BLaER1 (cell line): ENCODE measurements at regions not wholly inside any gene's neighbourhood (a gene's known extent, or its start where the extent isn't known, plus 50 kb on each side); places are given as distances from the start of the nearest gene placed in this dataset.
A peak's percentile ranks its signal among the peaks of the same experiment; 100 is the strongest.

ENCODE experiments used
- H3K27ac ChIP-seq: shearing (Covaris generic); formaldehyde crosslinking; 2 replicates; pipeline ENCODE4 v1.8.1; 2022
- H3K27me3 ChIP-seq: shearing (Covaris generic); formaldehyde crosslinking; 2 replicates; pipeline ENCODE4 v1.8.1; 2022
- H3K36me3 ChIP-seq: shearing (Covaris generic); formaldehyde crosslinking; 2 replicates; pipeline ENCODE4 v1.8.1; 2022
- H3K4me1 ChIP-seq: shearing (Covaris generic); formaldehyde crosslinking; 2 replicates; pipeline ENCODE4 v1.8.1; 2022
- H3K4me2 ChIP-seq: shearing (Covaris generic); formaldehyde crosslinking; 2 replicates; pipeline ENCODE4 v1.8.1; 2022
- H3K4me3 ChIP-seq: shearing (Covaris generic); formaldehyde crosslinking; 2 replicates; pipeline ENCODE4 v1.8.1; 2022
- H3K9ac ChIP-seq: shearing (Covaris generic); formaldehyde crosslinking; 2 replicates; pipeline ENCODE4 v1.8.1; 2022
- H3K9me3 ChIP-seq: shearing (Covaris generic); formaldehyde crosslinking; 2 replicates; pipeline ENCODE4 v1.8.1; 2022
- H4K20me1 ChIP-seq: shearing (Covaris generic); formaldehyde crosslinking; 2 replicates; pipeline ENCODE4 v1.8.1; 2022
- Cebpa-rat ChIP-seq: shearing (Covaris generic); IDR thresholded peaks from 2 replicates; pipeline ENCODE4 v1.8.1; 2022

DNA sequence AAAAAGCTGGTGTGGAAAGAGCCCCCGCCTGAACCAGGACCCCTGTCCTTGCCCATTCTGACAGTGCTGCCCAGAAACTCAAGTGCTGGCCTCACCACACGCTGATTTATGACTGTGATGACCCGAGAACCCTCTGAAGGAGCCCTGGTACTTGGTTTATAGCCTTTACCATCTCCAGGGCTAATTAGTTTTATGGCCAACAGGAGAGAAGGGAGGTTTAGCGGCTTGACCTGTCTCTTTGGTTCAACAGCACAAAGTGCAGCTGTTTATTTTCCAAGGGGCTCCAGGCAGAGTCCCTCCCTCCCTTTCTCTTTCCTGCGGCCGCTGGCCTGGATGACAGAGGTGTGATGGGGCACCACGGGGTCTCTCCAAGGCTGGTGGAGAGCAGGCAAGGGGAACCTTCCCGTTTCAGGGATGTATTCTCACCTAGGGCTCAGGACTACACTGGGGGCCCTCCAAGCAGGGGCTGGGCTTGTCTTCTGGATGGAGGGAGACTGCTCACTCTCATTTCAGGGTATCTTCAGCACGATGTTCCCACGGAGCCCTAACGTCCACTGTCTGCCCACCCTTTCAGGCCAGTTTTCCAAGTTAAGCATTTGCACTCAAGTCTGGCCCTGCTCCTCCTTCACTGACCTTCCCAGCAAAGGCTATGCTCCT lies 174.2 kb upstream of the GLI2 start:
- Histone ChIP-seq H3K4me1 (no peaks in the 10 kb centered on the region), H3K9ac (no peak overlapping the region), H3K4me2 (no peak overlapping the region), H3K4me3 (no peak overlapping the region), H3K27ac (no peak overlapping the region), H3K36me3 (no peaks in the 10 kb centered on the region), H3K9me3 (no peaks in the 10 kb centered on the region), H4K20me1 (no peaks in the 10 kb centered on the region), H3K27me3 (no peaks in the 10 kb centered on the region)
- TF ChIP-seq Cebpa-rat, result no peak

DNA sequence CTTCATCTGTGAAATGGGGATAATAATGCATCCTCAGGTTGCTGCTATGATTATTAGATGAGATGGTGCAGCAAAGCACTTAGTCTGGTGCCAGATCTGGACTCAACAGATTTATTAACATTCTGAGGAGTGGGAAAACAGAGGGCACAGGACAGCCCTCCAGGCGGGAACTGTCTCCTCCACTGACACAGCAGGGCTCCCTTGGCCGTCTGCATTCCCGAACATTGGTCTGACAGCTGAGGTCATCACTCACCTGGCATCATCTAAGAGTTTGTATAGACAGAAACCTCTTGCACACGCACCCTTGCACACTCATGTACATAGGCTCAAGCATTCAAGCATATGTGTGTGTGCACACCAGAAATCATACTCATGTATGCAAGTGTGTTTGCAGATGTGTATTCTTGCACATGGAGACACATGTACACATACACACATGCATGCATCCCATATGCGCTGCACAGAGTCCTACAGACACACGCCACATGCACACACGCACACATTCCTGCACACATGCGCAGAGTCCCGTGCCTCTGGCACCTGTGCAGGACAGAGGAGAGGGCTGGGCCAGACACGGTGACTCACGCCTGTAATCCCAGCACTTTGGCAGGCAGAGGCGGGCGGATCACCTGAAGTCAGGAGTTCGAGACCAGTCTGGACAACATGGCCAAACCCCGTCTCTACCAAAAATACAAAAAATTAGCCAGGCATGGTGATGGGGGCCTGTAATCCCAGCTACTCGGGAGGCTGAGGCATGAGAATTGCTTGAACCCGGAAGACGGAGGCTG lies 173.3 kb upstream of the GLI2 start:
- Histone ChIP-seq H3K27ac (no peak overlapping the region), H3K4me3 (no peak overlapping the region), H3K9me3 (no peaks in the 10 kb centered on the region), H3K4me2 (no peak overlapping the region), H3K4me1 (no peaks in the 10 kb centered on the region), H3K27me3 (no peaks in the 10 kb centered on the region), H3K36me3 (no peaks in the 10 kb centered on the region), H3K9ac (no peak overlapping the region), H4K20me1 (no peaks in the 10 kb centered on the region)
- no peak for TF ChIP-seq Cebpa-rat

DNA sequence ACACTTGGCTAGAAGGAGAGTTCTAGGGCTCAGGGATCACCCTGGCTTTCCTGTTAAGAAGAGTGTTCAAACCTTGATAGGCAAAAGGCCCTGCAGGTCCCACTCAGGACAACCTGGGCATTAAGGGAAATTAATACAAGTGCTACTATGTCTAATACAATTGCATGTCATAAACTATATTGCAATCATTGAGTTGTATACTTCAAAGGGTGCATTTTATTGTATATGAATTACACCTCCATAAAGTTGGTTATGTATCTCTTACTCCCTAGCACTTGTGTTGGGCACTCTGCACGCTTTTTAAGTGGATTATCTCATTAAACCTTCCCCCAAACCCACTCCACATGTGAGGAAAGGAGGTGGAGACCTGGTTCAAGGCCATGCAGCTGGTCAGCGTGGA lies 172.1 kb upstream of the GLI2 start:
- TF ChIP-seq Cebpa-rat, result no peak
- Histone ChIP-seq H3K4me1 (peaks cover 10% of the 10 kb centered on the region), H3K9ac (no peak overlapping the region), H3K27ac (no peak overlapping the region), H4K20me1 (no peaks in the 10 kb centered on the region), H3K36me3 (no peaks in the 10 kb centered on the region), H3K9me3 (no peaks in the 10 kb centered on the region), H3K4me2 (no peak overlapping the region), H3K27me3 (no peaks in the 10 kb centered on the region), H3K4me3 (no peak overlapping the region)

DNA sequence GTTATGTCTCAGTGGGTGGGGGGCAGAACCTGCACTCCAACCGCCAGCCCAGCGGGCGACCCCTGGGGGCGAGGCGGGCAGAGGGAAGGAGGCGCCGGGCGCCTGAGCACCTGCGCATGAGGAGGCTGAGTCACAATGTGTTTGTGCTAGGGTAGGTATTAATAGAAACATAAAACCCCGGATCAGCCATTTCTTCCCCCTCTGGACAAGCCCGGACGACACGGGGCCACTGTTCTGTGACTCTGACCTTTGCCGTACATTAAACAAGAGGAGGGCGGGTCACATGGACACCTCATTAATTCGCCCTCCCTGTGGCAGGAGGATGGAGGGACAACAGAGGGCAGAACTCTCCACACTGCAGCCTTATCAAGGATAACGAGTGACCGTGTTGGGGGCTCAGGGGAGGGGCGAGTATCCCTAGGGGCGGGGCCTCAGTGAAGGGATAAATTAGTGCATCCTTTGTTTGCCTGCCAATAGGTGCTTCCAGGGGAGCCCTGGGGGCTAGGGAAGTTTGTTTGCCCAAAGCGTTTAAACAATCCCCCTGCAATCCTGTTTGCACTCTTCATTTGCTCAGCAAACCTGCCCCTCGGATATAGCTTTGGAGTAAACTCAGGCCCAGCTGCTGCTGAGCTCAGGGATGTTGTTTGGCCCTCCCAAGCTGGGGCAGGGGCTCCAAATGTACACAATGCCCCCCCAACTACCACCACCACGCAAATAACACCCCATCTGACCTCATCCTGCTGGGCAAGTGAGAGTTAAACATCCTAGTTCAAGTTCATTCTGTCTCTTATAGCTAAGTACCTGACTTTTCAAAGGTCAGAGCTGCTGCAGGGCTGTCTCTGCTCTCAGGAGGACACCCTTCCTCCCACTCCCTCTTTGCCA lies 171.2 kb upstream of the GLI2 start:
- Histone ChIP-seq H3K27ac (no peak overlapping the region), H3K4me1 (peaks cover 18% of the 10 kb centered on the region), H4K20me1 (no peaks in the 10 kb centered on the region), H3K36me3 (no peaks in the 10 kb centered on the region), H3K4me2 (no peak overlapping the region), H3K9me3 (no peaks in the 10 kb centered on the region), H3K27me3 (no peaks in the 10 kb centered on the region), H3K4me3 (no peak overlapping the region), H3K9ac (no peak overlapping the region)
- no peak for TF ChIP-seq Cebpa-rat

DNA sequence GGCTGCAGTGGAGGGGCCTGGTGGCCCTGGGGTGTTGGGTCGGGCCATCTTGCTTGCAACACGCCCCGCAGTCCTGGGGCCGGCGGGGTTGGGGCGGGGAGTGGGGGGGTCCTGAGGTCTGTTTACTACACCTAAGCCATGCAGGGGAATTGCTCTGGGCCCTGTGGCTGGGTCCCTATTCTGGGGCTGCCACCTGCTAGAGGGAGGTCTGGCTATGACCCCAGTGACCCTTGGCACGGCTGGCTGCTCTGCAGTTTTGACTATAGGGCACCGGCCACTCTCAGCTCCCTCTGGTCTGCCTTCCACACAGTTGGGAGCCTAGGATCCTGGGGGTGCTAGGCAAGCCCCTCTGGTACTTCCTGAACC lies 170.6 kb upstream of the GLI2 start:
- no peak overlapping the region for H3K4me2 ChIP-seq
- peaks cover 24% of the 10 kb centered on the region for H3K4me1 ChIP-seq
- H4K20me1 ChIP-seq, result no peaks in the 10 kb centered on the region
- no peaks in the 10 kb centered on the region for H3K27me3 ChIP-seq
- no peak overlapping the region for H3K27ac ChIP-seq
- TF ChIP-seq Cebpa-rat, result no peak
- H3K9ac ChIP-seq, result no peak overlapping the region
- H3K9me3 ChIP-seq, result no peaks in the 10 kb centered on the region
- no peaks in the 10 kb centered on the region for H3K36me3 ChIP-seq
- H3K4me3 ChIP-seq, result no peak overlapping the region

DNA sequence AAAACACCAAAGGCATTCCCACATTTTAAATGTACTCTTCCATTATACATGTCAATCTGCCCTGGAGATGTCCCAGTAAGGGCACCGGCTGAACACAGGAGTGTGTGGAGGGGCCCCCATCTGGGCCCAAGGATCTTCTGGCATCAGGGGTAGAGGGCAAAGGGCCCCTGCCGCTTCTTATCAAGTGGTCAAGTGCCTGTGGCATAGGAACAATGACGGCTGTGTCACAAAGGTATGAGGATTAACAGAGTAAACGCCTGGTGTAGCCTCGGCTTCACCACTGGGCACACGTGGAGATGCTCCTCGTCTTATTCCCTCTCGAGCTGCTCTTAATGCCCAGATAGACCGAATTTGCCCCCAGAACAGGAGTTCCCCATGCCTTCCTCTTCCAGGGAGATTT lies 169.7 kb upstream of the GLI2 start:
- TF ChIP-seq Cebpa-rat, result no peak
- H4K20me1 ChIP-seq, result no peaks in the 10 kb centered on the region
- H3K4me1 ChIP-seq, result peaks cover 26% of the 10 kb centered on the region
- H3K36me3 ChIP-seq, result no peaks in the 10 kb centered on the region
- no peak overlapping the region for H3K27ac ChIP-seq
- H3K4me2 ChIP-seq, result no peak overlapping the region
- no peak overlapping the region for H3K4me3 ChIP-seq
- H3K9ac ChIP-seq, result no peak overlapping the region
- no peaks in the 10 kb centered on the region for H3K27me3 ChIP-seq
- H3K9me3 ChIP-seq, result no peaks in the 10 kb centered on the region

DNA sequence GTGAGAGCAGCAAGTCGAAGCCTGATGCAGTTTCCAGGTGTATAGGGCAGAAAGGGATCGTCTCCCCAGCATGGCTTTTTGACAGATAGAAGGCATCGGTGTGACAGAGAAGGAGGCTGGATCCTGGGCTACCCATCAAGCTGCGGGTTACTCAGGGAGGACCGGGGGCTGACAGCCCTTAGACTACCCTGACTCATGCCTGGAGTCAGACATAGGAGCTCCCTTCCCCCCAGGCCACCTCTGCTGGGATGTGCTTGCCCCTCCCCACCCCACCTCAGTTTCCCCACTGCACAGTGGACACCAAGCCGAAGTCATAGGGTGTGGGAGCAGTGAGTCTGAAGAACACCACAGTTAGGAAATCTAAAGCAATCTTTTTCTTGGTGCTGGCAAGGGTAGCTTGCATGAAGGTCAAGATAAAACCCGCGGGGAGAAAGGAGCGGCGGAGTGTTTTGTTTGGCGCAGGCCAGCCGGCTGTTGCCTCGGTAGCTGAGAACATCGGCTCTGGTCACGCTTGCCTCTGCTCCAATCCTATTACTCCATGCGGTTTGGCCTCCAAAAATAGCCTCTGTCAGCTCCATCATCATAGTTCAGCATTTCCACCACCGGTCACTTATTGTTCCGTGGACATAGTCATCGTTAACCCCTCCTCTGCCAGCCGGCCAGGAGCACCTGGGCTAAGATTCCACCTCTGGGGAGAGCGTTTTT lies 169.2 kb upstream of the GLI2 start:
- Histone ChIP-seq H3K9ac (no peak overlapping the region), H3K9me3 (no peaks in the 10 kb centered on the region), H3K36me3 (no peaks in the 10 kb centered on the region), H4K20me1 (no peaks in the 10 kb centered on the region), H3K4me1 (peaks cover 26% of the 10 kb centered on the region), H3K4me3 (no peak overlapping the region), H3K27ac (no peak overlapping the region), H3K27me3 (no peaks in the 10 kb centered on the region), H3K4me2 (no peak overlapping the region)
- no peak for TF ChIP-seq Cebpa-rat

DNA sequence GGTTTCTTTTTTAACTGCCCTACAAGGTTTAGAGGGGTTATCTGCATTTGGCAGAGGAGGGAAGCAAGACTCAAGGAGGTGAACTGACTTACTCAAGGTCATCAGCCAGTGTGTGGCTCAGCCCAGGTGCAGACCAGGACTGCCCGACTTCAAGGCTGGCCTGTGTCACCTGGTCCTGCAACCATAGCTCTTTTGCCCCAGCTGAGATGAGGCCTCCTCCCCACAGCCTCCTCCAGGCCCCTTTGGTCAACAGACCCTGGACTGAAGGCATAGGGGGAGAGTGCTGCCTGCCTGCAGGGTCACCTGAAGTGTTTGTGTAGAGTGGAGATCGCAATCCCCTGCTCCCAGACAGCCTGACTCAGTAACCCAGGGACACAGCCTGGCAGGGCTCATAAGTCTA lies 168.5 kb upstream of the GLI2 start:
- Histone ChIP-seq H3K27me3 (no peaks in the 10 kb centered on the region), H3K4me1 (peaks cover 26% of the 10 kb centered on the region), H3K4me2 (no peak overlapping the region), H3K4me3 (no peak overlapping the region), H3K9me3 (no peaks in the 10 kb centered on the region), H3K36me3 (no peaks in the 10 kb centered on the region), H4K20me1 (no peaks in the 10 kb centered on the region), H3K27ac (no peak overlapping the region), H3K9ac (no peak overlapping the region)
- TF ChIP-seq Cebpa-rat, result no peak

DNA sequence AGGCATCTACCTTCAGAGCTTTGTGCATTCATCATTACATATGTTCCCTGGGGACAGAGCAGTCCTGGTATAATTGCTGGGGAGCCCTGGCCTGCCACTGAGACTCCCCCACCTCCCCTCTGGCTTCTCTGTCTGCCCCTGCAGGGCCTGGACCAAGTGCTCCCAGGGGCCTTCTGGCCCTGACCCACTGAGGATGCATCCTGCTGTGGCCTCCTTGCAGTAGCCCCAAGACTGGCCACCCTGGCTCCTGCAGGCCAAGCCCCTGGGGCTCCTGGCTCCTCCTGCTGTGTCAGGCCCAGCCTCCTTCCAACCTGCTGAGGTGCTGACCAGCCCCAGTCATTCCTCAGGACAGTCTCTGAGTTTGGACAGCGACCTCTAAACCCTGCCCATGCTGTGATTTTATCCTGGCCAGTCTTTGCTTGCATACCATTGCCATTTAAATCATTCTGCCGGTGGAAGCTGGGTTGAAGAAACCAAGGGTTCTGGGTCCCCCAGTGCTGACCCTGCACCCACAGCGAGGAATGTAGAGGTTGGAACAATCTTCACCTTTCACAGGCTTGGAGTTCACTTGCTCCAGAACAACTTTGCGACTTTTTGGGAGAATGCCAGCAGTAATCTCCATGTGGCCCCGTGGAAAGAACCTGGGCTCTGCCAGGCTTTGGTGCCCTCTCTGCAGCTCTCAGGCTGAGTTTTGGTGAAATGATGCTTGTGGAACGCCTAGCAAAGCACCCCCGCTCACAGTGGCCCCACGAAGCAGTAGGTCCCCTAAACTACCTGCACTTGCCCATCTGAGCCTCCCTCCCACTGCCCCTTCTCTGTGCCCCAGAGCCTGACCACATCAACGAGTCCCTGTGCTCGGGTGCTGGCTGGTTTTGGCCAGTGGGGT lies 167.3 kb upstream of the GLI2 start:
- Histone ChIP-seq H3K9ac (peak overlapping the region; percentile 64), H3K9me3 (no peaks in the 10 kb centered on the region), H3K4me1 (peaks cover 35% of the 10 kb centered on the region), H3K4me3 (no peak overlapping the region), H3K27me3 (no peaks in the 10 kb centered on the region), H3K36me3 (no peaks in the 10 kb centered on the region), H4K20me1 (no peaks in the 10 kb centered on the region), H3K4me2 (peak overlapping the region; percentile 83), H3K27ac (peak overlapping the region; percentile 77)
- TF ChIP-seq Cebpa-rat, result no peak
